Muscle of leg (tissue), 3 donors: ENCODE measurements at regions not wholly inside any gene's neighbourhood (a gene's known extent, or its start where the extent isn't known, plus 50 kb on each side); places are given as distances from the start of the nearest gene placed in this dataset.

Source experiments
- DNase-seq: peaks from one replicate; pipeline ENCODE4 v3.0.0; 2013
- H3K27ac ChIP-seq: one replicate; pipeline ENCODE4 v1.5.1; 2013; ENCODE audit warnings: mild to moderate bottlenecking, low read length, control low read depth
- H3K27me3 ChIP-seq: one replicate; pipeline ENCODE4 v1.6.1; 2013; ENCODE audit warnings: low read length; ENCODE audit not compliant: control insufficient read depth, insufficient read depth
- H3K36me3 ChIP-seq: one replicate; pipeline ENCODE4 v1.6.1; 2013; ENCODE audit warnings: low read length; ENCODE audit not compliant: control insufficient read depth, insufficient read depth
- H3K4me1 ChIP-seq: one replicate; pipeline ENCODE4 v1.6.1; 2013; ENCODE audit warnings: low read length; ENCODE audit not compliant: control insufficient read depth, insufficient read depth
- H3K4me3 ChIP-seq: one replicate; pipeline ENCODE4 v1.5.1; 2013; ENCODE audit warnings: low read length, control low read depth
- H3K9me3 ChIP-seq: replicated peaks from 2 replicates; pipeline ENCODE4 v1.6.1; 2013; ENCODE audit warnings: low read depth, low read length; ENCODE audit not compliant: control insufficient read depth
- WGBS: methylation state at CpG from one replicate; pipeline ENCODE4 v1.1.5; 2013; ENCODE audit warnings: missing lambda C conversion rate; ENCODE audit not compliant: insufficient coverage; 5-methylcytosine and 5-hydroxymethylcytosine counted together

DNA sequence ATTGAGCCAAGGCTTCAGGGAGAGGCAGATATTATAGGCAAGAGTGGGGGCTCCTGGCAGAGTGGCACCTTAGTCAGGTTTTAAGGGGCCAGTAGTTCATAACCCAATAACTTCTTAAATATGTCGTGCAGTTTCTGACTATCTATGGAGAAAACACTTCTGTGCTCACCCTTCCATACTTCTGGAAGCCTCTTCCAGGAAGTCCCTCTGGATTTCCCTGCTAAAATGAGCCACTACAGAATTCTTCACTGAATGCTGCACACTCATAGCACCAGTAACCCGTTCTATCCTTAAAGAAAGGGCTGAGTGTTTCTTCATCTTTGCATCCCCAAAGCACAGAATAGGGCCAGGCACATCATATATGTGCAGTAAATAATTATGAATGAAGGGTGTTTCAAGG, 198.5 kb upstream of the SLC24A3 start:
- H3K27me3 ChIP-seq = no peaks in the 10 kb centered on the region
- H3K4me3 ChIP-seq = no peak overlapping the region
- WGBS = 88% methylated on average over 1 of the region's 2 CpGs

DNA sequence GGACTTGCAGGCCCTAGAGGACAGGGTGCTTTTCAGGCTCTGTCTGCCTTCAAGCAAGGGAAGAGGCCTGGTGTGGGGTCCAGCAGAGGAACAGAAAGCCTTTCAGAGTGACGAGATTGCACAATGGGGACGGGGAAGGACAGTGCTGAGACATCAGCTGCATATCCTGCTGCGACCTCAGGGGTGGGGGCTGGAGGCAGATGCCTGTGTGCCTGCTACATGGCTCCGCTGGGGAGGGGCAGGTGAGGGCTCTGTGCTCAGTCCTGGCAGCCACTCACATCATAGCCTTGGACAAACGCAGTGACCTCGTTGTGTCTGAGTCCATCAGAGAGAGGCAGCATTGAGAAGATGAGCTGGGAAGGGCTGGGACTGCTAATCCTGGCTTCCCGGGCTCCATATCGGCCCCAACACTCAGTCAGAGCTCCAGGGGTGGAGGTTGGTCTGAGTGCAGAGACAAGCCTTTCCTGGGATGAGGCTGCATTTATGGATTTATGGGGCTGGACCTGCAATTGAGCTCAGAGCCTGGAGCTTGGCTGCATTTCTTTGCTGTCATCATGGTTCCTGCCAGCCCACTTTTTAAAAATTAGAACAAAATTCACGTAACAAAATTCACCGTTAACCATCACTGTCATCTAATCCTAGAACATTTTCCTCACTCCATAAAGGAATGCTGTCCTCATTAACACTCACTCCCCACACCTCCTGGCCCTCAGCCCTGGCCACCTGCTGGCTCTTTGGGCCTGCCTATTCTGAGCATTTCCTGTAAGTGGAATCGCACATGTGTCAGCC, 196.9 kb upstream of the SLC24A3 start:
- Histone ChIP-seq H3K36me3 (no peaks in the 10 kb centered on the region), H3K9me3 (no peaks in the 10 kb centered on the region), H3K4me1 (peaks cover 29% of the 10 kb centered on the region), H3K4me3 (no peak overlapping the region), H3K27me3 (no peaks in the 10 kb centered on the region), H3K27ac (peak overlapping the region; percentile 17)
- 21% methylated on average over 9 of the region's 11 CpGs for WGBS
- DNase-seq = peak; percentile 63

More for the DNA sequence above, 198.5 kb upstream of the SLC24A3 start:
- peaks cover 29% of the 10 kb centered on the region for H3K4me1 ChIP-seq
- no peak for DNase-seq
- no peak overlapping the region for H3K27ac ChIP-seq
- no peaks in the 10 kb centered on the region for H3K9me3 ChIP-seq
- H3K36me3 ChIP-seq = no peaks in the 10 kb centered on the region

DNA sequence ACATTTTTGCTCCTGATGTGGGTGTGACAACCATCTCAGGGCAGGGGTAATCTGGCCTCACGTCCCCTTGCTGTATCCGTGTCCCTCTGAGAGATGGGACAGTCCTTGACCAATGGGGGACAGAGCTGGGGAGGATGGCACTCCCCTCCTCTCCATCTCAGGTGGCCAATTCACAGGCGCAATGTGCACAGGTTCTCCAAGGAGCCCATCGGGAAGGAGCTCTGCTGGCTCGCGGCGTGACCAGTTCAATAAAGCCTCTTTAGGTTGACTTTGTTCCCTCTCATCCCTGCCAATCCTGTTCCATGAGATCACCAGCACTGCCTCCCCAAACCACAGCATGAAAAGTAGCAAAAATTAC, 196.3 kb upstream of the SLC24A3 start:
- peak; percentile 34 for DNase-seq
- Histone ChIP-seq H3K4me1 (peaks cover 29% of the 10 kb centered on the region), H3K4me3 (no peak overlapping the region), H3K9me3 (no peaks in the 10 kb centered on the region), H3K36me3 (no peaks in the 10 kb centered on the region), H3K27ac (no peak overlapping the region), H3K27me3 (no peaks in the 10 kb centered on the region)
- WGBS = 54% methylated on average over 6 of the region's 7 CpGs

DNA sequence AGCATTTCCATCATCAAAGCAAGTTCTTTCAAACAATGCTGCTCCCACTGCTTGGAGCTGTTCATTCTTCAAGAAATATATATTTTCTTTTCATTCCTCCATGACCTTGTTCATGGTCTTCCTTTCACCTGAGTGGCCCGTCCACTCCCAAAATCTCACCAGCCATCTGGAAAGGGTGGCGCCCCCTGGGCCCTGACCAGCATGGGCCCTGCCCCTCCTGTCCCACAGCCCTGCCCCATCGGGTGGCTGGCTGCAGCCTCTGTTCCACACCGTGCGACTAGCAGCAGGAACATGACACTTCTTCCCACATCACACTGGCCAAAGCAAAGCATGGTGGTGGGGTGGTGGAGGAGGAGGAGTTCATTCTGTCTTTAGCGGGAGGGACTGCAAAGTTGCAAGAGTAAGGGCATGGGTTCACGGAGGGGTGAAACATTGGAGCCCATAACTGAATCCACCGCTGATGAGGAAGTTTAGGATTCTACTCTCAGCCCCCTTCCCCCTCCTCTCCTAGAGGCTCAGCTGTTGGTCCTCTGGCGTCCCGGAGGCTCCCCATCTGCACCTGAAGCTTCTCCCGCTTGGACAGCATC, 195.2 kb upstream of the SLC24A3 start:
- H3K9me3 ChIP-seq = no peaks in the 10 kb centered on the region
- 80% methylated on average over 6 of the region's 11 CpGs for WGBS
- peaks cover 26% of the 10 kb centered on the region for H3K4me1 ChIP-seq
- no peak overlapping the region for H3K4me3 ChIP-seq
- DNase-seq = no peak
- no peak overlapping the region for H3K27ac ChIP-seq
- no peaks in the 10 kb centered on the region for H3K27me3 ChIP-seq
- H3K36me3 ChIP-seq = no peaks in the 10 kb centered on the region

DNA sequence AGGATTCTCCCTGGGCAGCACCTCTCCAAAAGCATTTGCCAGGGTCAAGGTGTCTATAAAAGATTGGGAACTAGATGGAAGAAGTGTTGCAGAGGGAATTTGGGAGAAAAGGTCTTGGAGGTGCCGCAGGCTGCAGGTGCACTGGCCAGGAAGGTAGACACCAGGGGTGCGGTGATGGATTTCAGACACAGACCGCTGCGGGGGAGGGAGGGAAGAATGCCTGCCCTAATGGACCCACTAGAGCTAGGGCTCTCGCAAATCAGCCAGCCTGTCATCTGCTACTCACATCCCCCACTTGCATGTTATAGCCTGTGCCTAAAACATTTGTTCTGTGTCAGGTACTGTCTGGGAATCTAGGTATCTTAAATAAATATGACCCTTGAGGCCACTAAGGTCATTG, 193.6 kb upstream of the SLC24A3 start:
- no peak overlapping the region for H3K4me3 ChIP-seq
- no peaks in the 10 kb centered on the region for H3K36me3 ChIP-seq
- H3K4me1 ChIP-seq = peaks cover 17% of the 10 kb centered on the region
- no peaks in the 10 kb centered on the region for H3K27me3 ChIP-seq
- DNase-seq = no peak
- no peaks in the 10 kb centered on the region for H3K9me3 ChIP-seq
- H3K27ac ChIP-seq = no peak overlapping the region
- 67% methylated on average over 1 of the region's 5 CpGs for WGBS

DNA sequence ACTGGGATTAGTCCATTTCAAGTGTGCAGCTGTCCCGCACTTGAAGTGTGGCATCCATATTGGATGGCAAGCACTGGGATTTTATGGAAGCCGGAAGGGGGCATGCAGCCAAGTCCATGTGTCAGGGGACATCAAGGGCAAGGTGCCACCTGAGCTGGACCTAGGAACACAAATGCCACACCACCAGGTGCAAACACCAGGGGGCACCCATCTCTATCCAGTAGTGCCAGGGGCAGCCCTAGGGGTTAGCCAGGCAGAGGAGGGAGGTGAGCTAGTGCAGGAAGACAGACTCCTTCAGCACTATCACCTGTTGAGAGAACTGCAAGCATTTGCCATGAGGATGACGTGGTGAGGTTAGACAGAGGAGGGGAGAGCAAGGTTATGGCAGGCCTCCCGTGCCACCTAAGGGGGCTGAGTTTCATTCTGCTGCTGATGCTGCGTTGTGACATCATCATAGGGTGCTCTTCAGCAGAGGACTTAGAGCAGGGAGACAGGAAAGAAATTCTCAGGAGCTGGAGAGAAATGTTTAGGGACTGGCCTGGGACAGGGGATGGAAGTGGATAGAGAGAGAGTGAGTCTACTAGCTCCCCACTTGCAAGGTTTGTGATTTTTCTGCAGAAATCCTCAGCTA, 192.6 kb upstream of the SLC24A3 start:
- no peaks in the 10 kb centered on the region for H3K36me3 ChIP-seq
- WGBS = 92% methylated on average over 4 of the region's 5 CpGs

DNA sequence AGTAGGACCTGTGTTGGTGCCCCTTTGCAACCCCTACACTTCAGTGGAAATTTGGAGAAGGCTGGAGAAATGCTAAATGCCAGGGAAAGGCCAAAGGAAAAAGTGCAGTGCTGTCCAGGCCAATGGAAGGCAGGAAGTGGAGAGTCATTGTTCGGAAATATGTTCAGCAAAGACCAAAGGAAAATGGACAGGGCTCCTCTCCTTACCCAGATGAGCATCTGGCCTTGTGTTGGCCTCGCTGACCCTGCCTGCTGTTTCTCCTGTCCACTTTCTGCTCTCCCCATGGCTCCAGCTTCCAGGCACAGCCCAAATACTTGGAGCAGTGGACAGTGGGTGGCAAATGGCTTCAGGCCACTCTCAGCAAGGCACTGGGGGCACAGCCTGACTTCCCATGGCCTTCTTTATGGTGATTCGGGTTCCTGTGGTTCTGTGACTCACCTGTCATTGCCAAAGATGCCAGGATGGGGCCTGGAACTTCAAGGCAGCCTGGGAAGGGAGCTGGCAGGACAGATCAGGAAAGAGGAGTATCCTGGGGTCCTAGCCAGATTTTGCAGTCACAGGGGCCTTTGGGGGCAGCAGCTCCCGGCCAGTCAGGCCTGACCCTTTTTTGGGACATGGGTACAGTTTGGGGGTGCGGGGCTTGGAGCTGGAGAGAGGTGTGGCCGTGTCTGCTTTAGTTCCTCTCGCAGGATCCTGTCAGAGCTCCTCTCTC, 190.9 kb upstream of the SLC24A3 start:
- H3K36me3 ChIP-seq = no peaks in the 10 kb centered on the region
- H3K4me3 ChIP-seq = no peak overlapping the region
- no peaks in the 10 kb centered on the region for H3K27me3 ChIP-seq
- 78% methylated on average over 4 of the region's 7 CpGs for WGBS
- no peaks in the 10 kb centered on the region for H3K9me3 ChIP-seq
- DNase-seq = no peak
- H3K27ac ChIP-seq = no peak overlapping the region
- peaks cover 19% of the 10 kb centered on the region for H3K4me1 ChIP-seq

More for the DNA sequence above, 192.6 kb upstream of the SLC24A3 start:
- Histone ChIP-seq H3K4me3 (no peak overlapping the region), H3K27me3 (no peaks in the 10 kb centered on the region), H3K4me1 (peaks cover 18% of the 10 kb centered on the region), H3K9me3 (no peaks in the 10 kb centered on the region), H3K27ac (no peak overlapping the region)
- no peak for DNase-seq

DNA sequence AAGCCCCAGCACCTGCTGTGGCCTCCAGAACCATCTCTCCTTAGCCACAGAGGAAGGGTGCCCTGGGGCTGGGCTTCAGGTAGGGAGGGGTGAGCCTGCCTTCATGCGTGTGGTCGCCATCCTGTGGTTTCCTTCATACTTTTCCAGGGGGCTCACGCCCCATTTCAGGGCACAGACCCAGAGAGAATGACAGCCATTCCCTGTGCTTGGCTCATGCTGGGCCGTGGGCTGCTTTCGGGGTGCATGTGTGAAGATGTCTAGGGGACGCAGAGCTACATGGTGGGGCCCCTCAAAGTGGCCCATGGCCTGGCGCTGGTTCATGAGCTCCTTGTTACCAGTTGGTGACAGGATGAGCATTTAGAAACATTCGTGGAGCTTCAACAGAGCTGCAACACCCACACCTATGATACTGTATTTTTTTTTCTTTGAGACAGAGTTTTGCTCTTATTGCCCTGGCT, 190.3 kb upstream of the SLC24A3 start:
- WGBS = 100% methylated on average over 2 of the region's 8 CpGs
- H3K27ac ChIP-seq = no peak overlapping the region
- H3K4me1 ChIP-seq = peaks cover 24% of the 10 kb centered on the region
- no peak for DNase-seq
- no peaks in the 10 kb centered on the region for H3K27me3 ChIP-seq
- H3K4me3 ChIP-seq = no peak overlapping the region
- H3K9me3 ChIP-seq = no peaks in the 10 kb centered on the region
- no peaks in the 10 kb centered on the region for H3K36me3 ChIP-seq

DNA sequence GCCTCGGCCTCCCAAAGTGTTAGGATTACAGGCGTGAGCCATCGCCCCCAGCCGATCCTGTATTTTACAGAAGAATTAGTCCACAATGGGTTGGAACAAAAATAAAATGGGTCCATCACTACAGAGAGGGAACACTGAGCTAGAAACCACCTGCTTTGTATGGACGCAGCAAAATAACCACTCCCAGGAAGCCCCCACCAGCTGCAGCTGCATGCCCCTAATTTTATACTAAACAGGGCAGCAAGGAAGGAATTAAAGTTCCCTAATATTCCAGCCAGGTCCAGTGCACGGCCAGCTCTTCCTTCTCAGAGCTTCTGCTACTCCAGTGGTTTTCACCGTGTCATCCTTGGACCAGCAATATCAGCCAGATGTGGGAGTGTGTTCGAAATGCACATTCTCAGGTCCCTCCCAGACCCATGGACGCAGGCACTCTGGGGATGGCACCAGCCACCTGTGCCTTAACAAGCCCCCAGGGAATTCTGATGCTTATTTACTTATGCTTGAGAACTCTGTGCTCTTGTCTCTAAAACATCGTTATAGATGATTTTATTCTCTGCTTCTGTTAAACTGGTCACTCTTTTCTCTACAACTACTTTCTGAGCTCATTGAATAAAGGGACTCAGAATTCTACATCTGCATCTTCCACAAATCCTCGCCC, 189.5 kb upstream of the SLC24A3 start:
- no peaks in the 10 kb centered on the region for H3K36me3 ChIP-seq
- 83% methylated on average over 7 of the region's 11 CpGs for WGBS
- no peak overlapping the region for H3K4me3 ChIP-seq
- DNase-seq = no peak
- no peaks in the 10 kb centered on the region for H3K27me3 ChIP-seq
- peaks cover 24% of the 10 kb centered on the region for H3K4me1 ChIP-seq
- H3K9me3 ChIP-seq = no peaks in the 10 kb centered on the region
- H3K27ac ChIP-seq = no peak overlapping the region
